Sigmoid colon (tissue), 4 donors: ENCODE measurements at regions not wholly inside any gene's neighbourhood (a gene's known extent, or its start where the extent isn't known, plus 50 kb on each side); places are given as distances from the start of the nearest gene placed in this dataset.

Experiments used
- CTCF ChIP-seq, 4 experiments: fragments of 450-650 bp in 3 of 4; fragments of 200-600 bp in 1 of 4; IDR thresholded peaks; one replicate each; pipeline ENCODE4 v1.5.1; 2016 to 2019; ENCODE audit warnings: antibody characterized with exemption in 4 of 4, mild to moderate bottlenecking in 3 of 4, moderate library complexity in 2 of 4
- POLR2AphosphoS5 ChIP-seq, 4 donors: sonication (generic); formaldehyde crosslinking; IDR thresholded peaks; one replicate each; pipeline ENCODE4 v1.6.1; 2017; ENCODE audit warnings: antibody characterized with exemption in 4 of 4

- TF ChIP-seq POLR2AphosphoS5 (IDR thresholded peaks at IDR 0.05) (no peak), CTCF (IDR thresholded peaks at IDR 0.05) (no peak)
Measured at GRCh38 chr21:32958288-32959002, 67.3 kb upstream of the OLIG2 start.
